ENCODE measurements at regions not wholly inside any gene's neighbourhood (a gene's known extent, or its start where the extent isn't known, plus 50 kb on each side); places are given as distances from the start of the nearest gene placed in this dataset.

DNA sequence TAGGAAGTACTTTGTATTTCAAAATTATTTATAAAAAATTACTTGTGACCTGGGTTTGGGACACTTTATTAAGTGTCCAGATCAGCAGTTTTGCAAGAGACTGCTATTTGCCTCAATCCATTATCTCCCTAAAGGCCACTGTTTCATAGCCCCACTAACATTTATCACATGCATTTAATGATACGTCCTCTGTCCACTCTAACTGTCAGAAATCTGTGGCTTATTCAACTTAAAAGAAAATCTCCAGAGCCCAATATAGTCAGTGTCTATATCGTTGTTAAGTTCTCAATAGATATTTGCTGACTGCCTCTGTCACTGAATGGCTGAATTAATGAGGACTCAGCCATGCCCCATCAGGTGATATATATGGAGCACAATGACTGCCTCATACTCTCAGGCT lies 553.9 kb upstream of the POM121L12 start:
- WGBS, 2 donors: 53 to 60% methylated on average over 2 of the region's 2 CpGs
- no peak for DNase-seq
- Histone ChIP-seq H3K4me1 (no peaks in the 10 kb centered on the region), H3K9me3 (no peaks in the 10 kb centered on the region), H3K4me3 (no peak overlapping the region), H3K36me3 (ENCODE audit: low read depth, missing control alignments) (no peaks in the 10 kb centered on the region), H3K27ac (no peak overlapping the region), H3K27me3 (no peaks in the 10 kb centered on the region)
- intact Hi-C loops (cut with DNase I; ENCODE audit: low total_unique reads): no loop called here
- no peak for TF ChIP-seq POLR2A (IDR thresholded peaks at IDR 0.05)
- TF ChIP-seq, protein P1, sequence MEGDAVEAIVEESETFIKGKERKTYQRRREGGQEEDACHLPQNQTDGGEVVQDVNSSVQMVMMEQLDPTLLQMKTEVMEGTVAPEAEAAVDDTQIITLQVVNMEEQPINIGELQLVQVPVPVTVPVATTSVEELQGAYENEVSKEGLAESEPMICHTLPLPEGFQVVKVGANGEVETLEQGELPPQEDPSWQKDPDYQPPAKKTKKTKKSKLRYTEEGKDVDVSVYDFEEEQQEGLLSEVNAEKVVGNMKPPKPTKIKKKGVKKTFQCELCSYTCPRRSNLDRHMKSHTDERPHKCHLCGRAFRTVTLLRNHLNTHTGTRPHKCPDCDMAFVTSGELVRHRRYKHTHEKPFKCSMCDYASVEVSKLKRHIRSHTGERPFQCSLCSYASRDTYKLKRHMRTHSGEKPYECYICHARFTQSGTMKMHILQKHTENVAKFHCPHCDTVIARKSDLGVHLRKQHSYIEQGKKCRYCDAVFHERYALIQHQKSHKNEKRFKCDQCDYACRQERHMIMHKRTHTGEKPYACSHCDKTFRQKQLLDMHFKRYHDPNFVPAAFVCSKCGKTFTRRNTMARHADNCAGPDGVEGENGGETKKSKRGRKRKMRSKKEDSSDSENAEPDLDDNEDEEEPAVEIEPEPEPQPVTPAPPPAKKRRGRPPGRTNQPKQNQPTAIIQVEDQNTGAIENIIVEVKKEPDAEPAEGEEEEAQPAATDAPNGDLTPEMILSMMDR (IDR thresholded peaks at IDR 0.05): no peak

DNA sequence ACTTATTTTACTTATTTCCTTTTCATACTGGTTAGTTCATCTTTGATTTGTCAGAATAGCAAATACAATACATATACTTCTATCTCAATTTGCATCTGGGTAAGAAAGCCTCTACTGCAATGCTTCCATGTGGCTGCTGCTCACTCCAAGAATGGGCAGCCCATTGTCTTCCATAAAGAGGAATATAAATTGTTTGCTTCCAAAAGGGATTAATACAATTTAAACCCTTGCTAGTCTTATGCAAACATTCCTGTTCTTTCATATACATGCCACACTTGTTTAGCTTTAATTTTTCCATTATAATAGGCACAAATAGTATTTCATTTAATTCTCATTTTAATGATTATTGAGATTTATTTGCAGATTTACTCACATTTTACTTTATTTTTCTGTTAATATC lies 555.4 kb upstream of the POM121L12 start:
- Histone ChIP-seq H3K36me3 (ENCODE audit: low read depth, missing control alignments) (no peaks in the 10 kb centered on the region), H3K27ac (no peak overlapping the region), H3K27me3 (no peaks in the 10 kb centered on the region), H3K9me3 (no peaks in the 10 kb centered on the region), H3K4me3 (no peak overlapping the region), H3K4me1 (no peaks in the 10 kb centered on the region)
- TF ChIP-seq, protein P1 (IDR thresholded peaks at IDR 0.05): no peak
- no peak for TF ChIP-seq POLR2A (IDR thresholded peaks at IDR 0.05)
- intact Hi-C loops (cut with DNase I; ENCODE audit: low total_unique reads): no loop called here
- no peak for DNase-seq

DNA sequence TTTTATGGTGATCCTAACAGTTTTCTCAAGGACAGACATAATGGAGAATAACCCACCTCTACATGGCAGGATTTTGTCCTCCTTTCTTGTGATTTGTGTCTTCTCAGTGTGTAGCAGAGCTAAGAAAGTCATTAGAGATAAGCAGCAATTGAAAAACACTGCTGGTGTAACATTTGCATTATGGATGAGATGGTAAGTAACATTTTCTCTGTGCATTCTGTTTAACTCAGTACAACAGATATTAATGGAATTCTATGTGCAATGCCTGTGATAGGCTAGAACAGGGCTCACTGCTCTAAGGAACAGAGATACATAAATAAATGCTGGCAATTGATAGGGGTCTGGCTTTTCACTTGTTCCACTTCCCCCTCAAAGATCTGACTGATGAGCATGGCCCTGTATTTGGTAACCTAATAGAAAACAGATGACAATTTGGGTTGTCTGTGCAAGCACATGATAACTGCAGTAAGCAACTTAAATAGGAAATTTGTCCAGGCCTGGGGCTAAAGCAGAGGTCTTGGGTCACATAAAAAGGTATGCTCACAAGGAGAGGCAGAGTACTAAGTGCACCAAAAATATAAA lies 560.3 kb upstream of the POM121L12 start:
- no peak for DNase-seq

DNA sequence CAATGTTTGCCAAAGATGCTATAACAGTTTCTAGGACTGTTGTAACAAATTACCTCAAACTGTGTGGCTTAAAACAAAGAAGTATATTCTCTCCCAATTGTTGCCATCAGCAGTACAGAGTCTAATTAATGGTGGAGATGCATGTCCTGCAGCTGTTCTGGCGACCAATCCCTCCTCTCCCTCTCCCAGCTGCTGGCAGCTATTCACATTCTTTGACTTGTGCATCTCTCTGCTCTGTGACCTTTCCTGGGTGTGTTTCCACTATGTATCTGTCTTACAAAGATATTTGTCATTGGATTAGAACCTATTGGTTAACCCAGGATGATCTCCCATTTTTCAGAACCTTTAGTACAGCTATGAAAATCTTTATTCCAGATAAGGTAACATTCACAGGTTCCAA lies 561.7 kb upstream of the POM121L12 start:
- H3K4me3 ChIP-seq: no peak overlapping the region
- TF ChIP-seq, protein P1 (IDR thresholded peaks at IDR 0.05): no peak
- TF ChIP-seq POLR2A (IDR thresholded peaks at IDR 0.05): no peak
- no peak overlapping the region for H3K27ac ChIP-seq
- intact Hi-C loops (cut with DNase I; ENCODE audit: low total_unique reads): no loop called here
- WGBS, 2 donors: 29 to 38% methylated on average over 1 of the region's 1 CpG
- H3K36me3 ChIP-seq (ENCODE audit: low read depth, missing control alignments): no peaks in the 10 kb centered on the region
- DNase-seq: no peak
- no peaks in the 10 kb centered on the region for H3K27me3 ChIP-seq
- H3K9me3 ChIP-seq: no peaks in the 10 kb centered on the region
- no peaks in the 10 kb centered on the region for H3K4me1 ChIP-seq

More for the DNA sequence above, 560.3 kb upstream of the POM121L12 start:
- H3K4me1 ChIP-seq: no peaks in the 10 kb centered on the region
- H3K36me3 ChIP-seq (ENCODE audit: low read depth, missing control alignments): no peaks in the 10 kb centered on the region
- TF ChIP-seq POLR2A (IDR thresholded peaks at IDR 0.05): no peak
- TF ChIP-seq, protein P1 (IDR thresholded peaks at IDR 0.05): no peak
- H3K27ac ChIP-seq: no peak overlapping the region
- no peaks in the 10 kb centered on the region for H3K27me3 ChIP-seq
- intact Hi-C loops (cut with DNase I; ENCODE audit: low total_unique reads): no loop called here
- no peaks in the 10 kb centered on the region for H3K9me3 ChIP-seq
- no peak overlapping the region for H3K4me3 ChIP-seq

DNA sequence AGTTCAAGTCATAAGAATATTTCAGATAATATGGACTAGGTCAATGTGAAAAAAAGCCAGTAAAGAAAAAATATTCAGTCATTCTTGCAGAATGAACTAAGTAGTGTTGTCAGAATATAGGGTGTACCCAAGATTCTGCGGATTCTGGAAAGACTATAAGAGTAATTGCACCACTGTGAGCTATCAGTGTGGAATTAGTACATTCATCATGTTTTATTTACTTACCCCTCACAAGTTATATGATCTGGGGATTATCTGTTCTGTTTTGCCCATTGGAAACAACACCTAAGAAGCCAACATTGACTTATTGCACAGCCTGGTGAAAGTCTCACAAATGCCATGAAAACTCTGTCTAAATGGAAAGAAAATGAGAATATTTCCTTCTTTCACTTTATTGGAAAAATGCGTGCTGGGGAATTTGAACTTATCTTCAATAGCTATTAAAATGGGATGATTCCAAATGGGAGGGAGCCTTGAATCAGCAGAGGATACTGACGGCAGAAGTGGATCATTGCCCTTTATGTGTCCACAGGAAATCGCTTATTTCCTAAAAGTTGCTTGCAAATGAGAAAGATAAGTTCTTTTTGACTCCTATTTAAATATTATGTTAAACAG lies 563.3 kb upstream of the POM121L12 start:
- no peaks in the 10 kb centered on the region for H3K4me1 ChIP-seq
- DNase-seq: no peak
- WGBS, 2 donors: 72 to 81% methylated on average over 4 of the region's 4 CpGs
- no peaks in the 10 kb centered on the region for H3K9me3 ChIP-seq
- no peaks in the 10 kb centered on the region for H3K27me3 ChIP-seq
- no peak overlapping the region for H3K27ac ChIP-seq
- no peaks in the 10 kb centered on the region for H3K36me3 ChIP-seq (ENCODE audit: low read depth, missing control alignments)
- intact Hi-C loops (cut with DNase I; ENCODE audit: low total_unique reads): no loop called here
- no peak for TF ChIP-seq POLR2A (IDR thresholded peaks at IDR 0.05)
- TF ChIP-seq, protein P1 (IDR thresholded peaks at IDR 0.05): no peak
- H3K4me3 ChIP-seq: no peak overlapping the region

Measured in testis (tissue), 2 donors.